AG10803 (cell line): ENCODE measurements at regions not wholly inside any gene's neighbourhood (a gene's known extent, or its start where the extent isn't known, plus 50 kb on each side); places are given as distances from the start of the nearest gene placed in this dataset.

Experiments
- DNase-seq: peaks from one replicate; pipeline ENCODE4 v3.0.0; 2010; ENCODE audit warnings: low read depth
- H3K4me3 ChIP-seq: 2 replicates; pipeline ENCODE4 v1.5.1; 2011; ENCODE audit warnings: mild to moderate bottlenecking, low read length, control low read depth
- CTCF ChIP-seq: conservative IDR thresholded peaks from 2 replicates; pipeline ENCODE4 v1.5.1; 2011; ENCODE audit warnings: mild to moderate bottlenecking, low read length, control low read depth, inconsistent platforms

GRCh38 chr7:94748376-94748775, 92.4 kb upstream of the SGCE start:
- H3K4me3 ChIP-seq, result no peak overlapping the region
- TF ChIP-seq CTCF, result no peak
- DNase-seq, result no peak

- DNase-seq, result no peak
- no peak for TF ChIP-seq CTCF
These were observed 104.6 kb upstream of the SGCE start for GRCh38 chr7:94760446-94761100.

GRCh38 chr7:94761451-94761850, 105.5 kb upstream of the SGCE start:
- H3K4me3 ChIP-seq, result no peak overlapping the region
- DNase-seq, result no peak
- no peak for TF ChIP-seq CTCF

More at GRCh38 chr7:94760446-94761100, 104.6 kb upstream of the SGCE start:
- no peak overlapping the region for H3K4me3 ChIP-seq

GRCh38 chr7:94763268-94763667, 107.3 kb upstream of the SGCE start:
- TF ChIP-seq CTCF, result no peak
- H3K4me3 ChIP-seq, result no peak overlapping the region
- peak; percentile 75 for DNase-seq

- TF ChIP-seq CTCF, result no peak
- no peak for DNase-seq
- H3K4me3 ChIP-seq, result no peak overlapping the region
These were observed 113.8 kb upstream of the SGCE start for GRCh38 chr7:94769724-94770123.

- no peak overlapping the region for H3K4me3 ChIP-seq
- no peak for TF ChIP-seq CTCF
- no peak for DNase-seq
These were observed 123.0 kb upstream of the SGCE start for GRCh38 chr7:94778711-94779459.

- no peak overlapping the region for H3K4me3 ChIP-seq
- no peak for TF ChIP-seq CTCF
- DNase-seq, result no peak
These were observed 123.9 kb upstream of the SGCE start for GRCh38 chr7:94779861-94780260.
